ENCODE measurements at regions not wholly inside any gene's neighbourhood (a gene's known extent, or its start where the extent isn't known, plus 50 kb on each side); places are given as distances from the start of the nearest gene placed in this dataset.
"Not testable (repeated sequence)": the region's sequence is repeated elsewhere in the genome, so short reads cannot be mapped to it uniquely, and the experiment has no call there.

DNA sequence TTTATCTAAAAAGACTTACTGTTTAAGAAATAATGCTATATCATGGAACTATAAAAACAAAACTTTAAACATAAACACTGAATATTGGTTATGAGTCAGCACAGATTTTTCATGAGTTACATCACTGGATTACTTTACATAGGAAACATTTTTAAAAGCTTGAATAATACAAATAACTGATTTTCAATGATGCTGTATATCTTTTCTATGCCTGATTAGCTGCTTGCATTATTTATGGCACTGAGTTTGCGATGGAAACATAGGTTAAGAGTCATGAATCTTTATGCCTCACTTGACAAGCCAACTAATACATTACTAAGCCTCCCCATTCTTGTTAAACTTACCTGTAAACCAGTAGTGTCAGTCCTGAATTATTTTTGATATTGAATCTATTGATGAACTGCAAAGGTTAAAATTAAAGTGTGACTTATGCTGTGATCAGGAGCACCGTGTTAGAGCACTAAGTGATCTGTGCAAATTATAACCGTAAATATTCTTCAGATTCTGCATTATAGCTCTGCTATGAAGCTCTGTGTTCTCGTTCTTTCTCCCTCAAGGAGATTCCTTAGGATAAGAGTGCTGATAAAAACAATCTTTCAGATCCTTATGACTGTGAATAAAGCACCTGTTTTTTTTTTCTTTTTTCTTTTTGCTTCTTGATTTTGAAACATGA is 437.3 kb upstream of the BCHE start:
- intact Hi-C loops (cut with micrococcal nuclease) = no loop called here

DNA sequence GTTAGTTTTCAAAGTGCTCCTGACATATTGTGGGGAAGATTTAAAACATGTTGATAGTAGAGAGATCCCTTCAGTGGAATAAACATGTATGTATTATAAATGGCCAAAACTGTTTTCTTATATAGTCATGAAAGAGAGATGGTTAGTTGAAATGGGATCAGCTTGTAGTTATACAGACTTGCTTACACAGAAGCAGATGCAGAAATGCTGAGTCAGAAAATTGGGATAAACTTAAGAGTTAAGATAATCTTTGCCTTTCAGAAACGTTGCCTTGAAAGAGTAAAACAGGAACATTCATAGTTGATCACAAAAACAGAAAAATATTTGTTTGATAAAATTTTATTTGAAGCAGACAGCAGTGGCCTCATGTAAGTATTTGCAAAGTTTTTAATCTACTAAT is 433.2 kb upstream of the BCHE start:
- no peaks in the 10 kb centered on the region for H3K36me3 Mint-ChIP-seq (ENCODE audit: insufficient read depth, unreplicated experiment)
- ChIA-PET CTCF (no interaction called here), POLR2A (no interaction called here)
- H3K9me3 Mint-ChIP-seq (ENCODE audit: unreplicated experiment) = peaks cover 7% of the 10 kb centered on the region
- intact Hi-C loops (cut with micrococcal nuclease) = no loop called here
- no TSS peak for BruUV-seq (replicated peaks)
- no peak for DNase-seq (ENCODE audit: unreplicated experiment)
- no peaks in the 10 kb centered on the region for H3K27me3 Mint-ChIP-seq (ENCODE audit: insufficient read depth, unreplicated experiment)
- TF ChIP-seq, protein P1, sequence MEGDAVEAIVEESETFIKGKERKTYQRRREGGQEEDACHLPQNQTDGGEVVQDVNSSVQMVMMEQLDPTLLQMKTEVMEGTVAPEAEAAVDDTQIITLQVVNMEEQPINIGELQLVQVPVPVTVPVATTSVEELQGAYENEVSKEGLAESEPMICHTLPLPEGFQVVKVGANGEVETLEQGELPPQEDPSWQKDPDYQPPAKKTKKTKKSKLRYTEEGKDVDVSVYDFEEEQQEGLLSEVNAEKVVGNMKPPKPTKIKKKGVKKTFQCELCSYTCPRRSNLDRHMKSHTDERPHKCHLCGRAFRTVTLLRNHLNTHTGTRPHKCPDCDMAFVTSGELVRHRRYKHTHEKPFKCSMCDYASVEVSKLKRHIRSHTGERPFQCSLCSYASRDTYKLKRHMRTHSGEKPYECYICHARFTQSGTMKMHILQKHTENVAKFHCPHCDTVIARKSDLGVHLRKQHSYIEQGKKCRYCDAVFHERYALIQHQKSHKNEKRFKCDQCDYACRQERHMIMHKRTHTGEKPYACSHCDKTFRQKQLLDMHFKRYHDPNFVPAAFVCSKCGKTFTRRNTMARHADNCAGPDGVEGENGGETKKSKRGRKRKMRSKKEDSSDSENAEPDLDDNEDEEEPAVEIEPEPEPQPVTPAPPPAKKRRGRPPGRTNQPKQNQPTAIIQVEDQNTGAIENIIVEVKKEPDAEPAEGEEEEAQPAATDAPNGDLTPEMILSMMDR (IDR thresholded peaks at IDR 0.05; ENCODE audit: unreplicated experiment) = no peak
- no peak overlapping the region for H3K27ac Mint-ChIP-seq (ENCODE audit: low read depth, unreplicated experiment)
- peaks cover 9% of the 10 kb centered on the region for H3K4me1 Mint-ChIP-seq (ENCODE audit: insufficient read depth, unreplicated experiment)
- no peak overlapping the region for H3K4me3 Mint-ChIP-seq (ENCODE audit: unreplicated experiment)

More for the DNA sequence above, 437.3 kb upstream of the BCHE start:
- TF ChIP-seq, protein P1 (IDR thresholded peaks at IDR 0.05; ENCODE audit: unreplicated experiment) = no peak
- POLR2A ChIA-PET = interaction anchor here (1.1 kb wide), 1 partner anchor 9 kb away, joined by 5 read pairs; no protein-coding TSS in a partner anchor
- peaks cover 7% of the 10 kb centered on the region for H3K9me3 Mint-ChIP-seq (ENCODE audit: unreplicated experiment)
- DNase-seq (ENCODE audit: unreplicated experiment) = no peak
- no peak overlapping the region for H3K27ac Mint-ChIP-seq (ENCODE audit: low read depth, unreplicated experiment)
- H3K4me3 Mint-ChIP-seq (ENCODE audit: unreplicated experiment) = no peak overlapping the region
- no peaks in the 10 kb centered on the region for H3K27me3 Mint-ChIP-seq (ENCODE audit: insufficient read depth, unreplicated experiment)
- no peaks in the 10 kb centered on the region for H3K36me3 Mint-ChIP-seq (ENCODE audit: insufficient read depth, unreplicated experiment)
- BruUV-seq (replicated peaks) = no TSS peak
- peaks cover 9% of the 10 kb centered on the region for H3K4me1 Mint-ChIP-seq (ENCODE audit: insufficient read depth, unreplicated experiment)
- CTCF ChIA-PET = interaction anchor here (0.6 to 0.7 kb wide), 3 partner anchors 9 to 547 kb away, joined by 3 to 7 read pairs (median 3); no protein-coding TSS in a partner anchor

DNA sequence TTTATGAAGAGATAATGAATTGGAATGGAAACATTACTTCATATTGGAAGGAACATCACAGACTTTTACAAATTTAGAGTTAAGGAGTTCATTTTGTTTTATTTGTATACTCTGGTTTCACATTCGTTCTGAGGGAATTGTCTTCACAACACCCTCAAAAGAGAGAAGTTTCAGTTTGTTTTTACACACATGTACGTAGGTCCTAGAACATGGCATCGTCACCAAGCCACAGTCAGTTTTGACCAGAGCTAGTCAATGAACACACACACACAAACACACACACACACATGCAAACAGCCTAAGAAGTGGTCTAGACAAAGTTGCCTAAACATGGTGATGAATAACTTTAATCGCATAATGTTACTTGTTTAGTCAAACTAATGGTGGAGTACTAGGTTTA is 427.9 kb upstream of the BCHE start:
- Mint-ChIP-seq H3K4me1 (ENCODE audit: insufficient read depth, unreplicated experiment) (no peaks in the 10 kb centered on the region), H3K27ac (ENCODE audit: low read depth, unreplicated experiment) (no peak overlapping the region), H3K9me3 (ENCODE audit: unreplicated experiment) (no peaks in the 10 kb centered on the region), H3K27me3 (ENCODE audit: insufficient read depth, unreplicated experiment) (no peaks in the 10 kb centered on the region), H3K36me3 (ENCODE audit: insufficient read depth, unreplicated experiment) (no peaks in the 10 kb centered on the region), H3K4me3 (ENCODE audit: unreplicated experiment) (no peak overlapping the region)
- CTCF ChIA-PET = interaction anchor here (0.7 to 1.0 kb wide), 2 partner anchors 9 to 17 kb away, joined by 5 to 7 read pairs; no protein-coding TSS in a partner anchor
- no TSS peak for BruUV-seq (replicated peaks)
- POLR2A ChIA-PET = interaction anchor here (0.6 kb wide), 1 partner anchor 19 kb away, joined by 4 read pairs; no protein-coding TSS in a partner anchor
- no peak for DNase-seq (ENCODE audit: unreplicated experiment)
- intact Hi-C loops (cut with micrococcal nuclease) = no loop called here
- TF ChIP-seq, protein P1 (IDR thresholded peaks at IDR 0.05; ENCODE audit: unreplicated experiment) = no peak

DNA sequence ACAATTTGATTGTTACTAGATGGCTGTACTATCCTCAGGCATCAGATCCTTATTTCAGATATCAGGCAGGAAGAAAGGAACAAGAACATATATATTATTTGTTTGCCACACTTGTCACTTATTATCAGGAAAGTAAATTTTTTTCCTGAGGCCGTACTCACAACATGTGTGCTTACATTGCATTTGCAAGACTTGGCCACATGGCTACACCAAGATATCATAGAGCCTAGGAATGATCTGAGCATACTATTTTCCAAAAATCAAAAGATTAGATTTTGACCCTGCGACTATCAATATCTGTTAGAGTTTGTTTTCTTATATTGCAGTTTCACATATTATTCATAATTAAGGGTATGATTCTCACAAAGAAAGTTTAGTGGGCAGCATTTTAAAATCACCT is 426.2 kb upstream of the BCHE start:
- ChIA-PET CTCF (interaction anchor here (0.6 to 0.9 kb wide), 2 partner anchors 252 to 552 kb away, joined by 3 to 4 read pairs; no protein-coding TSS in a partner anchor), POLR2A (interaction anchor here (0.6 to 0.7 kb wide), 2 partner anchors 123 to 407 kb away, joined by 3 read pairs; no protein-coding TSS in a partner anchor)
- DNase-seq (ENCODE audit: unreplicated experiment) = peak; percentile 9
- BruUV-seq (replicated peaks) = no TSS peak
- no peaks in the 10 kb centered on the region for H3K36me3 Mint-ChIP-seq (ENCODE audit: insufficient read depth, unreplicated experiment)
- H3K27me3 Mint-ChIP-seq (ENCODE audit: insufficient read depth, unreplicated experiment) = no peaks in the 10 kb centered on the region
- no peaks in the 10 kb centered on the region for H3K9me3 Mint-ChIP-seq (ENCODE audit: unreplicated experiment)
- TF ChIP-seq, protein P1 (IDR thresholded peaks at IDR 0.05; ENCODE audit: unreplicated experiment) = no peak
- H3K4me1 Mint-ChIP-seq (ENCODE audit: insufficient read depth, unreplicated experiment) = no peaks in the 10 kb centered on the region
- intact Hi-C loops (cut with micrococcal nuclease) = loop anchor here (1.0 kb wide), 1 partner anchor 769 kb away; no protein-coding TSS in a partner anchor
- H3K27ac Mint-ChIP-seq (ENCODE audit: low read depth, unreplicated experiment) = no peak overlapping the region
- H3K4me3 Mint-ChIP-seq (ENCODE audit: unreplicated experiment) = no peak overlapping the region

DNA sequence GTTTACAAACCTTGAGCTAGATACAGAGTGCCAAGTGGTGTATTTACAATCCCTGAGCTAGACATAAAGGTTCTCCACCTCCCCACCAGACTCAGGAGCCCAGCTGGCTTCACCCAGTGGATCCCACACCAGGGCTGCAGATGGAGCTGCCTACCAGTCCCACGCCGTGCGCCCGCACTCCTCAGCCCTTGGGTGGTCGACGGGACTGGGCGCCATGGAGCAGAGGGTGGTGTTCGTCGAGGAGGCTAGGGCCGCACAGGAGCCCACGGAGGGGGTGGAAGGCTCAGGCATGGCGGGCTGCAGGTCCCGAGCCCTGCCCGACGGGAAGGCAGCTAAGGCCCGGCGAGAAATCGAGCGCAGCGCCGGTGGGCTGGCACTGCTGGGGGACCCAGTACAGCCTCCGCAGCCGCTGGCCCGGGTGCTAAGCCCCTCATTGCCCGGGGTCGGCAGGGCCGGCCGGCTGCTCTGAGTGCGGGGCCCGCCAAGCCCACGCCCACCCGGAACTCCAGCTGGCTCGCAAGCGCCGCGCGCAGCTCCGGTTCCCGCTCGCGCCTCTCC is 421.1 kb upstream of the BCHE start:
- BruUV-seq (replicated peaks); H3K36me3 Mint-ChIP-seq (ENCODE audit: insufficient read depth, unreplicated experiment): not testable (repeated sequence)

More for the DNA sequence above, 421.1 kb upstream of the BCHE start:
- H3K27me3 Mint-ChIP-seq (ENCODE audit: insufficient read depth, unreplicated experiment); DNase-seq (ENCODE audit: unreplicated experiment); H3K27ac Mint-ChIP-seq (ENCODE audit: low read depth, unreplicated experiment); H3K9me3 Mint-ChIP-seq (ENCODE audit: unreplicated experiment); CTCF ChIA-PET; H3K4me3 Mint-ChIP-seq (ENCODE audit: unreplicated experiment); H3K4me1 Mint-ChIP-seq (ENCODE audit: insufficient read depth, unreplicated experiment); intact Hi-C loops (cut with micrococcal nuclease): not testable (repeated sequence)
- POLR2A ChIA-PET = interaction anchor here (0.7 to 1.0 kb wide), 2 partner anchors 22 to 783 kb away, joined by 3 read pairs; no protein-coding TSS in a partner anchor
